HEK293T (cell line): ENCODE measurements at regions not wholly inside any gene's neighbourhood (a gene's known extent, or its start where the extent isn't known, plus 50 kb on each side); places are given as distances from the start of the nearest gene placed in this dataset.

Experiments used
- ELF4 ChIP-seq: fragments of 450-650 bp; IDR thresholded peaks from 2 replicates; pipeline ENCODE4 v1.6.1; 2017; ENCODE audit warnings: antibody characterized with exemption
- FOXK2 ChIP-seq: fragments of 450-650 bp; IDR thresholded peaks from 2 replicates; pipeline ENCODE4 v1.6.1; 2016; ENCODE audit warnings: mild to moderate bottlenecking
- FOXM1 ChIP-seq: fragments of 450-650 bp; IDR thresholded peaks from 2 replicates; pipeline ENCODE4 v1.6.1; 2017; ENCODE audit warnings: mild to moderate bottlenecking, borderline replicate concordance
- L3MBTL2 ChIP-seq: fragments of 450-650 bp; conservative IDR thresholded peaks from 2 replicates; pipeline ENCODE4 v1.6.1; 2016; ENCODE audit warnings: mild to moderate bottlenecking
- NFRKB ChIP-seq: fragments of 450-650 bp; IDR thresholded peaks from 2 replicates; pipeline ENCODE4 v1.6.1; 2016; ENCODE audit warnings: mild to moderate bottlenecking, moderate library complexity
- PKNOX1 ChIP-seq: fragments of 450-650 bp; IDR thresholded peaks from 2 replicates; pipeline ENCODE4 v1.6.1; 2016
- SP1 ChIP-seq: fragments of 450-650 bp; IDR thresholded peaks from 2 replicates; pipeline ENCODE4 v1.6.1; 2017
- SUZ12 ChIP-seq: fragments of 450-650 bp; IDR thresholded peaks from 2 replicates; pipeline ENCODE4 v1.6.1; 2016; ENCODE audit warnings: mild to moderate bottlenecking
- TARDBP ChIP-seq: fragments of 450-650 bp; IDR thresholded peaks from 2 replicates; pipeline ENCODE4 v1.6.1; 2016

GRCh38 chr20:22074635-22075034, 369.2 kb downstream of the PAX1 start:
- TF ChIP-seq SUZ12 (no peak), FOXM1 (no peak), TARDBP (no peak), PKNOX1 (no peak), L3MBTL2 (no peak), ELF4 (no peak), FOXK2 (no peak), SP1 (no peak), NFRKB (no peak)
